K562 (cell line): ENCODE measurements at regions not wholly inside any gene's neighbourhood (a gene's known extent, or its start where the extent isn't known, plus 50 kb on each side); places are given as distances from the start of the nearest gene placed in this dataset.

ENCODE experiments used
- ATAC-seq: fragments of 200-7000 bp; cut with Tn5 transposase; 3 replicates; pipeline ENCODE4 v1.9.1; 2020; ENCODE audit warnings: moderate library complexity
- BruUV-seq: library from RNA; stranded (reverse); fragments of 400-500 nt; replicated peaks from 2 replicates; lab custom pipeline; 2021; lab: Mats Ljungman, UMichigan
- CTCF ChIA-PET: fragments of 300-600 bp; formaldehyde crosslinking; extraction: SDS; loops from one replicate; lab custom pipeline; 2021; ENCODE audit warnings: low intra/inter-chr PET ratio; lab: Yijun Ruan, JAX
- POLR2A ChIA-PET: fragments of 300-600, 350-650 bp; sonication (Branson Sonifier 250); formaldehyde crosslinking; extraction: SDS; loops from one replicate; lab custom pipeline; 2021; ENCODE audit warnings: antibody characterized with exemption, inconsistent platforms; lab: Yijun Ruan, JAX
- DNase-seq, 4 experiments: peaks; one replicate each; pipeline versions ENCODE4 v3.0.0 to v3.0.0-alpha.2; 2011 to 2018; ENCODE audit warnings: low spot score in 3 of 4, mixed read lengths in 3 of 4; ENCODE audit errors: extremely low read depth in 1 of 4
- FAIRE-seq: peaks from 2 replicates; lab custom pipeline; 2011; peaks lifted over from hg19 to GRCh38; lab: Jason Lieb, UNC
- H2AFZ ChIP-seq: 2 replicates; pipeline ENCODE4 v1.6.0; 2011; ENCODE audit warnings: low read depth, low read length, control low read depth, inconsistent platforms
- H3K27ac ChIP-seq: fragments of 200-600 bp; 3 replicates; pipeline ENCODE4 v1.8.0; 2011; ENCODE audit warnings: low read depth, mild to moderate bottlenecking, control low read depth, inconsistent platforms, low read length, moderate library complexity, mixed read lengths; ENCODE audit errors: extremely low read depth
- H3K27me3 ChIP-seq, 2 experiments: fragments of 300-600 bp in 1 of 2; 2 replicates in 1 of 2; 3 replicates in 1 of 2; pipeline versions ENCODE4 v1.6.0 to v1.8.0; 2011; ENCODE audit warnings: inconsistent platforms in 2 of 2, low read length in 2 of 2, mild to moderate bottlenecking in 1 of 2, mixed read lengths in 1 of 2, moderate library complexity in 1 of 2; ENCODE audit not compliant: control insufficient read depth in 2 of 2, insufficient read depth in 2 of 2
- H3K36me3 ChIP-seq: fragments of 300-600 bp; 3 replicates; pipeline ENCODE4 v1.8.0; 2011; ENCODE audit warnings: mild to moderate bottlenecking, low read length, inconsistent platforms; ENCODE audit not compliant: control insufficient read depth, insufficient read depth
- H3K4me1 ChIP-seq, 2 experiments: fragments of 200-600 bp in 1 of 2; replicated peaks in 1 of 2; 2 replicates in 1 of 2; 3 replicates in 1 of 2; pipeline versions ENCODE4 v1.5.1 to v1.8.0; 2011; ENCODE audit warnings: inconsistent platforms in 2 of 2, low read length in 2 of 2, mild to moderate bottlenecking in 1 of 2, mixed read lengths in 1 of 2, moderate library complexity in 1 of 2; ENCODE audit not compliant: control insufficient read depth in 2 of 2, insufficient read depth in 2 of 2
- H3K4me2 ChIP-seq: 2 replicates; pipeline ENCODE4 v1.6.1; 2011; ENCODE audit warnings: low read length, control low read depth, inconsistent platforms, mixed read lengths; ENCODE audit not compliant: insufficient read depth
- H3K4me3 ChIP-seq: fragments of 200-600 bp; sonication (generic), shearing (Covaris generic); 2 replicates; pipeline ENCODE4 v1.5.1; 2016; ENCODE audit warnings: control low read depth, inconsistent platforms
- H3K79me2 ChIP-seq: fragments of 200-600 bp; 3 replicates; pipeline ENCODE4 v1.8.0; 2011; ENCODE audit warnings: low read length, inconsistent platforms; ENCODE audit not compliant: control insufficient read depth, insufficient read depth
- H3K9ac ChIP-seq, 2 experiments: 2 replicates each; pipeline versions ENCODE4 v1.6.0 to v1.6.1; 2011; ENCODE audit warnings: low read depth in 2 of 2, low read length in 2 of 2, control low read depth in 1 of 2, inconsistent platforms in 1 of 2, mild to moderate bottlenecking in 1 of 2, mixed read lengths in 1 of 2; ENCODE audit not compliant: insufficient read depth in 1 of 2
- H3K9me1 ChIP-seq: one replicate; pipeline ENCODE4 v1.6.0; 2011; ENCODE audit warnings: inconsistent platforms, mild to moderate bottlenecking, low read length, moderate library complexity; ENCODE audit not compliant: control insufficient read depth, insufficient read depth
- H3K9me3 ChIP-seq: replicated peaks from 2 replicates; pipeline ENCODE4 v1.5.1; 2011; ENCODE audit warnings: low read depth, low read length, inconsistent platforms; ENCODE audit not compliant: control insufficient read depth, insufficient read depth
- H4K20me1 ChIP-seq: replicated peaks from 2 replicates; pipeline ENCODE4 v1.6.1; 2011; ENCODE audit warnings: low read length, inconsistent platforms, mixed read lengths; ENCODE audit not compliant: control insufficient read depth, insufficient read depth
- CCAR2 ChIP-seq: fragments of 200-400 bp; formaldehyde crosslinking; IDR thresholded peaks from 2 replicates; pipeline ENCODE4 v1.6.1; 2017; ENCODE audit warnings: mild to moderate bottlenecking, low read depth, low read length
- ETV5 ChIP-seq: sonication (generic); formaldehyde crosslinking; IDR thresholded peaks from 2 replicates; pipeline ENCODE4 v1.4.0; 2020; ENCODE audit warnings: low read depth, mild to moderate bottlenecking, missing genetic modification reagents
- HEY1 ChIP-seq: fragments of 250-450 bp; sonication (Bioruptor Pico); IDR thresholded peaks from 2 replicates; pipeline ENCODE4 v1.5.0; 2020; ENCODE audit warnings: mild to moderate bottlenecking, moderate library complexity, borderline replicate concordance
- L3MBTL2 ChIP-seq: fragments of 450-650 bp; IDR thresholded peaks from 2 replicates; pipeline ENCODE4 v1.6.1; 2016; ENCODE audit warnings: mild to moderate bottlenecking, moderate library complexity
- OTX1 ChIP-seq: fragments of 450-650 bp; formaldehyde crosslinking; IDR thresholded peaks from 2 replicates; pipeline ENCODE4 v1.4.0; 2022; ENCODE audit warnings: mild to moderate bottlenecking
- PURB ChIP-seq: sonication (generic); formaldehyde crosslinking; IDR thresholded peaks from 2 replicates; pipeline ENCODE4 v1.9.0; 2021; ENCODE audit warnings: low read depth, mild to moderate bottlenecking, missing genetic modification reagents
- RBM39 ChIP-seq: fragments of 200-400 bp; formaldehyde crosslinking; optimal IDR thresholded peaks from 2 replicates; pipeline ENCODE3; 2018; ENCODE audit warnings: low read depth, low read length
- ZNF133 ChIP-seq: fragments of 250-450 bp; sonication (Bioruptor Pico); IDR thresholded peaks from 2 replicates; pipeline ENCODE4 v1.4.0; 2020; ENCODE audit warnings: mild to moderate bottlenecking
- ZNF384 ChIP-seq: IDR thresholded peaks from 2 replicates; pipeline ENCODE4 v1.6.1; 2012; ENCODE audit warnings: low read depth, low read length, improper control_type of control experiment
- ZNF436 ChIP-seq: fragments of 250-450, 450-650 bp; sonication (Bioruptor Pico); formaldehyde crosslinking; IDR thresholded peaks from 2 replicates; pipeline ENCODE4 v1.7.0; 2020; ENCODE audit warnings: mild to moderate bottlenecking
- ZNF707 ChIP-seq: fragments of 250-450 bp; sonication (Bioruptor Pico); conservative IDR thresholded peaks from 2 replicates; pipeline ENCODE4 v1.8.0; 2022; ENCODE audit warnings: inconsistent platforms, mild to moderate bottlenecking, moderate library complexity
- WGBS: fragments of 100-300 bp; shearing (Covaris generic); methylation state at CpG from one replicate; pipeline ENCODE4 v1.1.6; 2016; ENCODE audit warnings: low coverage, mixed read lengths; ENCODE audit not compliant: insufficient coverage; ENCODE audit errors: missing lambda C conversion rate; 5-methylcytosine and 5-hydroxymethylcytosine counted together
- in situ Hi-C: fragments of 300-500 bp; cut with MboI; formaldehyde crosslinking; loops from 4 replicates; pipeline ENCODE4 v1.15.0; 2018; ENCODE audit warnings: inconsistent platforms, mixed read lengths
- intact Hi-C: fragments of 100-400 bp; cut with micrococcal nuclease; formaldehyde crosslinking; loops from 2 replicates; pipeline ENCODE4 v1.14.2; 2022
- TF ChIP-seq, protein P1 (sequence below): fragments of 450-650 bp; IDR thresholded peaks from 2 replicates; pipeline ENCODE4 v1.6.1; 2016; ENCODE audit warnings: low read depth
- TF ChIP-seq, protein P2 (sequence below): fragments of 250-450 bp; sonication (Bioruptor Pico); IDR thresholded peaks from 2 replicates; pipeline ENCODE4 v1.5.0; 2020; ENCODE audit warnings: mild to moderate bottlenecking, borderline replicate concordance

DNA sequence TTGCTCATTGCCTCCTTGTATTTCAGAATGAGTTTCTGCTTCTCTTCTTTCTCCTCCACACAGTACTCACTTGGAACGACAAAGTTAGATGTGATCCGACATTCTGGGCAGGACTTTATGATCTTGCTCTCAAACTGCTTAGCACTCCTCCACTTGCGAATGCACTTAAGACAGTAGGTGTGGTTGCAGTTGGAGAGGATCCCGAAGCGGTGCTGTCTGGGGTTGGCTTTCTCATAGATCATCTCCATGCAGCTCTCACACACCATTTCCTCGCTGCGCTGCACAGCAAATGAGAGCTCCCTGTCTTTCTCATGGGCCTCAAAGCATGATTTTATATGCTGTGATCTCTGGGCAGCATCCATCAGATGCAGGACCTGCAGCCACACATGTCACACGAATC lies 245.7 kb downstream of the C12orf50 start:
- FAIRE-seq, result no peak
- H3K27ac ChIP-seq, result no peak overlapping the region
- intact Hi-C loops (no loop called here), in situ Hi-C loops (no loop called here)
- CTCF ChIA-PET, result no interaction called here
- H3K79me2 ChIP-seq, result no peaks in the 10 kb centered on the region
- H3K27me3 ChIP-seq, result no peaks in the 10 kb centered on the region
- no peaks in the 10 kb centered on the region for H3K36me3 ChIP-seq
- H3K9me1 ChIP-seq, result no peaks in the 10 kb centered on the region
- no peak overlapping the region for H3K4me2 ChIP-seq
- H4K20me1 ChIP-seq, result no peaks in the 10 kb centered on the region
- H3K9ac ChIP-seq, result no peak overlapping the region
- DNase-seq, result no peak
- H2AFZ ChIP-seq, result no peak overlapping the region
- no peak for ATAC-seq
- no TSS peak for BruUV-seq
- 0% methylated on average over 7 of the region's 8 CpGs for WGBS
- POLR2A ChIA-PET, result no interaction called here
- H3K9me3 ChIP-seq, result no peaks in the 10 kb centered on the region
- no peak overlapping the region for H3K4me3 ChIP-seq
- no peaks in the 10 kb centered on the region for H3K4me1 ChIP-seq
- no peak for TF ChIP-seq ZNF707
- no peak for TF ChIP-seq CCAR2
- no peak for TF ChIP-seq PURB
- TF ChIP-seq L3MBTL2, result no peak
- TF ChIP-seq RBM39, result no peak
- no peak for TF ChIP-seq OTX1 (CRISPR knock-in tag)
- TF ChIP-seq HEY1, result no peak
- TF ChIP-seq ZNF384, result no peak
- no peak for TF ChIP-seq ZNF436 (CRISPR knock-in tag)
- TF ChIP-seq, protein P1, sequence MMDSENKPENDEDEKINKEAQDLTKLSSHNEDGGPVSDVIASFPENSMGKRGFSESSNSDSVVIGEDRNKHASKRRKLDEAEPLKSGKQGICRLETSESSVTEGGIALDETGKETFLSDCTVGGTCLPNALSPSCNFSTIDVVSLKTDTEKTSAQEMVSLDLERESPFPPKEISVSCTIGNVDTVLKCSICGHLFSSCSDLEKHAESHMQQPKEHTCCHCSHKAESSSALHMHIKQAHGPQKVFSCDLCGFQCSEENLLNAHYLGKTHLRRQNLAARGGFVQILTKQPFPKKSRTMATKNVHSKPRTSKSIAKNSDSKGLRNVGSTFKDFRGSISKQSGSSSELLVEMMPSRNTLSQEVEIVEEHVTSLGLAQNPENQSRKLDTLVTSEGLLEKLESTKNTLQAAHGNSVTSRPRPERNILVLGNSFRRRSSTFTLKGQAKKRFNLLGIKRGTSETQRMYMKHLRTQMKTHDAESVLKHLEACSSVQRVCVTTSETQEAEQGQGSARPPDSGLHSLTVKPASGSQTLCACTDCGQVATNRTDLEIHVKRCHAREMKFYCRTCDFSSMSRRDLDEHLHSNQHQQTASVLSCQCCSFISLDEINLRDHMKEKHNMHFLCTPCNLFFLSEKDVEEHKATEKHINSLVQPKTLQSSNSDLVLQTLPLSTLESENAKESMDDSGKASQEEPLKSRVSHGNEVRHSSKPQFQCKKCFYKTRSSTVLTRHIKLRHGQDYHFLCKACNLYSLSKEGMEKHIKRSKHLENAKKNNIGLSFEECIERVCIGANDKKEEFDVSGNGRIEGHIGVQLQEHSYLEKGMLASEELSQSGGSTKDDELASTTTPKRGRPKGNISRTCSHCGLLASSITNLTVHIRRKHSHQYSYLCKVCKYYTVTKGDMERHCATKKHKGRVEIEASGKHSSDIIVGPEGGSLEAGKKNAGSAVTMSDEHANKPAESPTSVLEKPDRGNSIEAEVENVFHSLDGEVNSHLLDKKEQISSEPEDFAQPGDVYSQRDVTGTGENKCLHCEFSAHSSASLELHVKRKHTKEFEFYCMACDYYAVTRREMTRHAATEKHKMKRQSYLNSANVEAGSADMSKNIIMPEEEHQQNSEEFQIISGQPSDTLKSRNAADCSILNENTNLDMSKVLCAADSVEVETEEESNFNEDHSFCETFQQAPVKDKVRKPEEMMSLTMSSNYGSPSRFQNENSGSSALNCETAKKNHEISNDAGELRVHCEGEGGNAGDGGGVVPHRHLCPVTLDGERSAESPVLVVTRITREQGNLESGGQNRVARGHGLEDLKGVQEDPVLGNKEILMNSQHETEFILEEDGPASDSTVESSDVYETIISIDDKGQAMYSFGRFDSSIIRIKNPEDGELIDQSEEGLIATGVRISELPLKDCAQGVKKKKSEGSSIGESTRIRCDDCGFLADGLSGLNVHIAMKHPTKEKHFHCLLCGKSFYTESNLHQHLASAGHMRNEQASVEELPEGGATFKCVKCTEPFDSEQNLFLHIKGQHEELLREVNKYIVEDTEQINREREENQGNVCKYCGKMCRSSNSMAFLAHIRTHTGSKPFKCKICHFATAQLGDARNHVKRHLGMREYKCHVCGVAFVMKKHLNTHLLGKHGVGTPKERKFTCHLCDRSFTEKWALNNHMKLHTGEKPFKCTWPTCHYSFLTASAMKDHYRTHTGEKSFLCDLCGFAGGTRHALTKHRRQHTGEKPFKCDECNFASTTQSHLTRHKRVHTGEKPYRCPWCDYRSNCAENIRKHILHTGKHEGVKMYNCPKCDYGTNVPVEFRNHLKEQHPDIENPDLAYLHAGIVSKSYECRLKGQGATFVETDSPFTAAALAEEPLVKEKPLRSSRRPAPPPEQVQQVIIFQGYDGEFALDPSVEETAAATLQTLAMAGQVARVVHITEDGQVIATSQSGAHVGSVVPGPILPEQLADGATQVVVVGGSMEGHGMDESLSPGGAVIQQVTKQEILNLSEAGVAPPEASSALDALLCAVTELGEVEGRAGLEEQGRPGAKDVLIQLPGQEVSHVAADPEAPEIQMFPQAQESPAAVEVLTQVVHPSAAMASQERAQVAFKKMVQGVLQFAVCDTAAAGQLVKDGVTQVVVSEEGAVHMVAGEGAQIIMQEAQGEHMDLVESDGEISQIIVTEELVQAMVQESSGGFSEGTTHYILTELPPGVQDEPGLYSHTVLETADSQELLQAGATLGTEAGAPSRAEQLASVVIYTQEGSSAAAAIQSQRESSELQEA, result no peak
- no peak for TF ChIP-seq ZNF133 (CRISPR knock-in tag)
- TF ChIP-seq, protein P2, sequence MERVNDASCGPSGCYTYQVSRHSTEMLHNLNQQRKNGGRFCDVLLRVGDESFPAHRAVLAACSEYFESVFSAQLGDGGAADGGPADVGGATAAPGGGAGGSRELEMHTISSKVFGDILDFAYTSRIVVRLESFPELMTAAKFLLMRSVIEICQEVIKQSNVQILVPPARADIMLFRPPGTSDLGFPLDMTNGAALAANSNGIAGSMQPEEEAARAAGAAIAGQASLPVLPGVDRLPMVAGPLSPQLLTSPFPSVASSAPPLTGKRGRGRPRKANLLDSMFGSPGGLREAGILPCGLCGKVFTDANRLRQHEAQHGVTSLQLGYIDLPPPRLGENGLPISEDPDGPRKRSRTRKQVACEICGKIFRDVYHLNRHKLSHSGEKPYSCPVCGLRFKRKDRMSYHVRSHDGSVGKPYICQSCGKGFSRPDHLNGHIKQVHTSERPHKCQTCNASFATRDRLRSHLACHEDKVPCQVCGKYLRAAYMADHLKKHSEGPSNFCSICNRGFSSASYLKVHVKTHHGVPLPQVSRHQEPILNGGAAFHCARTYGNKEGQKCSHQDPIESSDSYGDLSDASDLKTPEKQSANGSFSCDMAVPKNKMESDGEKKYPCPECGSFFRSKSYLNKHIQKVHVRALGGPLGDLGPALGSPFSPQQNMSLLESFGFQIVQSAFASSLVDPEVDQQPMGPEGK, result no peak
- no peak for TF ChIP-seq ETV5 (CRISPR knock-in tag)
